Loucy (cell line): ENCODE measurements at regions not wholly inside any gene's neighbourhood (a gene's known extent, or its start where the extent isn't known, plus 50 kb on each side); places are given as distances from the start of the nearest gene placed in this dataset.

ENCODE experiments used
- CTCF ChIP-seq: fragments of 200-600 bp; sonication (generic); conservative IDR thresholded peaks from 2 replicates; pipeline ENCODE4 v1.5.1; 2014; ENCODE audit warnings: mild to moderate bottlenecking, antibody characterized with exemption, low read length
- EZH2phosphoT487 ChIP-seq: fragments of 200-600 bp; IDR thresholded peaks from 2 replicates; pipeline ENCODE4 v1.6.1; 2018; ENCODE audit warnings: antibody characterized with exemption, mild to moderate bottlenecking, moderate library complexity, borderline replicate concordance

GRCh38 chr4:81307991-81308390 lies 93.0 kb upstream of the PRKG2 start:
- TF ChIP-seq CTCF (no peak), EZH2phosphoT487 (no peak)
